Kidney tubule cell (primary cell): ENCODE measurements at regions not wholly inside any gene's neighbourhood (a gene's known extent, or its start where the extent isn't known, plus 50 kb on each side); places are given as distances from the start of the nearest gene placed in this dataset.

Source experiments
- DNase-seq: peaks from one replicate; pipeline ENCODE4 v3.0.0-alpha.2; 2018; ENCODE audit warnings: low spot score

- no peak for DNase-seq
Observed at GRCh38 chr2:194270648-194271047, 1386.4 kb upstream of the SLC39A10 start.

GRCh38 chr2:194264586-194264985, 1392.4 kb upstream of the SLC39A10 start:
- DNase-seq, result no peak

DNA sequence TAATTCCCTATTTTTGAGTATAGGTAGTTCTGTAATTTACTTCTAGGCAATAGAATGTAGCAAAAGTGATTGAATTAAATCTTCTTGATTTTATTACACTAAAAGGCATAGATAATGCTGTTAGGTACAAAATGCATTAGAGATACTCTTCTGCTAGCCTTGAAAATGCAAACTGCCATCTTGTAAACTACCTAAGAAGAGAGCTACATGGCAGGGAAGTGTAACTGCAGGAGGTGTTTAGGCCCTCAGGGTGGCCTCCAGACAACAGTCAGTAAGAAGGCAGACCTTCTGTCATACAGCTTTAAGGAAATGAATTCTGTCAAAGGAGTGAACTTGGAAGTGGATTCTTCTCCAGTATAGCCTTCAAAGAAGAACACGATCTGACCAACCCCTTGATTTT, 1396.8 kb upstream of the SLC39A10 start:
- DNase-seq, result no peak

- DNase-seq, result no peak
Observed at GRCh38 chr2:194257095-194257494, 1399.9 kb upstream of the SLC39A10 start.

- DNase-seq, result no peak
Observed at GRCh38 chr2:194253528-194254259, 1403.3 kb upstream of the SLC39A10 start.

GRCh38 chr2:194252127-194252526, 1404.9 kb upstream of the SLC39A10 start:
- DNase-seq, result no peak

- DNase-seq, result no peak
Observed at GRCh38 chr2:194232600-194232999, 1424.4 kb upstream of the SLC39A10 start.

DNA sequence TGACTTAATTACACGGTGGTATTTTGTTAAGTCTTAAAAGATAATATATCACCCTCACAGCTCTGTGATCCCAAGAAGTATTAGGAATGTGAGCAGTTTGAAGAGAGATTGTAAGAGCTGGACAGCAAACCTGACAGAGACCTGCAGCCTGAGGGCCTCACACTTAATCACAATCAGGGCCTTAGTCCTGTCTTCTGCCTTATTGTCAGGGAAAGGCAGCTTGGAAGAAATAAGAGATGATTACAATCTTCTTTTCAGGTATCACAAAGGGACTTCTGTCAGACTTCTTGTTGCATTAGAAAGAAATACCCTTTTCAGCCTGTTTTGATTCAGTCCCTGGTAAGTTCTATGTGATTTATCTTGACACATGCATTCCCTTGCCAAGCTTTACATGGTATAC, 1433.8 kb upstream of the SLC39A10 start:
- DNase-seq, result no peak

GRCh38 chr2:194214192-194214591, 1442.8 kb upstream of the SLC39A10 start:
- DNase-seq, result no peak

- no peak for DNase-seq
Observed at GRCh38 chr2:194205568-194206227, 1451.3 kb upstream of the SLC39A10 start.

GRCh38 chr2:194203898-194204297, 1453.1 kb upstream of the SLC39A10 start:
- peak; percentile 16 for DNase-seq

DNA sequence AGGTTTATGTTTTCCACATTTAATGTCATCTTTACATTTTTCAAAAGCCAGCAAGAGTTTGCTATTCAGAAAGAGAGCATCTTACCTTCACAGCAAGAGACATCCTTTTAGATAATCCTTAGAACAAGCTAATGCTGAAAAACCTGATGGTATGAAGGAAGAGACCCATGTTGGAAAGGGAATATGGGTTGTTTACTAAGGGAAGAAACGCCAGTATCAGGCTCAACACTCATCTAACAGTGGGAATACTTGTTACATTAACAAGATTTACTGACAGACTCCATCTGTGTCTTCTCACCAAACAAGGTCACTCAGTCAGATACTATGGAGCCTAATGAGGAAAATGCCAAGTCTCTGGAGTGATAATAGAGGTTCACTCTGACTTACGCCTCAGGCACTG, 1474.1 kb upstream of the SLC39A10 start:
- no peak for DNase-seq

- DNase-seq, result no peak
Observed at GRCh38 chr2:194176134-194176533, 1480.9 kb upstream of the SLC39A10 start.

GRCh38 chr2:194166818-194167217, 1490.2 kb upstream of the SLC39A10 start:
- DNase-seq, result peak; percentile 34

DNA sequence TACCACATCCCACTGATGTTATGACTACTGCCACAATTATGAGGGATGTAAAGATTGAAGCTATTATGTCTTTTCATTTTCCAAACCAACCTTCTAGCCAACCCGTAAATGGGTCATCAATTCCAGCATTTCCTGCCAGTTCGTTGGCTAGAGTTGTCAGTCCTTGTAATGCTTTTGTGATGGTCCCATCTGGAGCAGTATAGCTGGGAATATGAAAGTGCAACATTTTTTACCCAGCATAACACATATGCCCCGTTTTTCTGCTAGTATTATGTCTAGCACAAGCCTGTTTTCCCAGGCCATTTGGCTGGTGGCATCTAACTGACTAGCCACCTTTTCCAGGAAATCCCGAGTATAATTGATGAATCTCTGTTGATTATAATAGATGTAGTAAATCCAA, 1501.6 kb upstream of the SLC39A10 start:
- no peak for DNase-seq

GRCh38 chr2:194151231-194151630, 1505.8 kb upstream of the SLC39A10 start:
- DNase-seq, result no peak

GRCh38 chr2:194135463-194135862, 1521.6 kb upstream of the SLC39A10 start:
- no peak for DNase-seq

- no peak for DNase-seq
Observed at GRCh38 chr2:194128810-194129209, 1528.2 kb upstream of the SLC39A10 start.

- DNase-seq, result no peak
Observed at GRCh38 chr2:194126418-194126817, 1530.6 kb upstream of the SLC39A10 start.

DNA sequence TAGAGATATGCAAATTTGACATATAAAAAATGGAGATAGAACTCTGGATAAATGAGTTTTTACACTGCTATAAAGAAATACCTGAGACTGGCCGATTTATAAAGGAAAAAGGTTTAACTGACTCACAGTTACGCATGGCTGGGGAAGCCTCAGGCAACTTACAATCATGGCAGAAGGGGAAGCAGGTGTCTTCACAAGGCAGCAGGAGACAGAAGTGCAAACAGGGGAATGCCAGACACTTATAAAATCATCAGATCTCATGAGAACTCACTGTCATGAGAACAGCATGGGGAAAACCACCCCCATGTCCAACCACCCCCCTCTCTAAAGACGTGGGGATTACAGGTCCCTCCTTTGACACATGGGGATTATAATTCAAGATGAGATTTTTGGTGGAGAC, 1540.2 kb upstream of the SLC39A10 start:
- peak; percentile 2 for DNase-seq

- DNase-seq, result no peak
Observed at GRCh38 chr2:194105358-194105757, 1551.7 kb upstream of the SLC39A10 start.

DNA sequence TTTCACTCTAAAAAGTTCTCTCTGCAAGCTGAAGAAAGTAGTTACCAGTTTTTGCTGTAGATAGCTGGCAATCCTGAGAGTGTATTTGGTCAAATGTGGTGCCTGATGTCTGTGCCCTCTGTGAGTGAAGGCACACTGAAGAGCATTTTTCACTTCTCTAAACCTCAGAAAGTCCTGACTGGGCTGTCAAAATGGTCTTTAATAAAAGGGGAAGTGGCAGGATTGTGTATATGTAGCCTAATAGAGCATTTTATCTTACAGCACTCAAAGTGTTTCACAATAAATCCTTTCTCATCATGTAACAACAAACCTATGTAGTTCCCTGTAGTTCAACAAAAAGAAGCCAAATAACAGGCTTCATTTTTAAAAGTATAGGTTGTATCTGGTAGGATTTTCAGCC, 1552.3 kb upstream of the SLC39A10 start:
- no peak for DNase-seq

GRCh38 chr2:194103941-194104659, 1552.9 kb upstream of the SLC39A10 start:
- no peak for DNase-seq
